ES-I3 (cell line): ENCODE measurements at regions not wholly inside any gene's neighbourhood (a gene's known extent, or its start where the extent isn't known, plus 50 kb on each side); places are given as distances from the start of the nearest gene placed in this dataset.
"Not testable (repeated sequence)": the region's sequence is repeated elsewhere in the genome, so short reads cannot be mapped to it uniquely, and the experiment has no call there.

Source experiments
- H3K36me3 ChIP-seq: 2 replicates; pipeline ENCODE4 v1.6.1; 2013; ENCODE audit warnings: mild to moderate bottlenecking, low read length, control low read depth, moderate library complexity; ENCODE audit not compliant: insufficient read depth
- H3K4me1 ChIP-seq: 2 replicates; pipeline ENCODE4 v1.6.1; 2013; ENCODE audit warnings: mild to moderate bottlenecking, control low read depth, low read length; ENCODE audit not compliant: insufficient read depth
- H3K9ac ChIP-seq: 2 replicates; pipeline ENCODE4 v1.6.1; 2013; ENCODE audit warnings: low read depth, mild to moderate bottlenecking, low read length, moderate library complexity
- H3K9me3 ChIP-seq: 2 replicates; pipeline ENCODE4 v1.6.1; 2013; ENCODE audit warnings: mild to moderate bottlenecking, low read length, moderate library complexity; ENCODE audit not compliant: control insufficient read depth, insufficient read depth

GRCh38 chr2:204380141-204380881 lies 165.0 kb upstream of the PARD3B start:
- Histone ChIP-seq H3K9me3 (no peaks in the 10 kb centered on the region), H3K9ac (no peak overlapping the region), H3K4me1 (no peaks in the 10 kb centered on the region), H3K36me3 (no peaks in the 10 kb centered on the region)

GRCh38 chr2:204386668-204387067 lies 158.6 kb upstream of the PARD3B start:
- no peaks in the 10 kb centered on the region for H3K9me3 ChIP-seq
- no peak overlapping the region for H3K9ac ChIP-seq
- H3K4me1 ChIP-seq: no peaks in the 10 kb centered on the region
- H3K36me3 ChIP-seq: no peaks in the 10 kb centered on the region

GRCh38 chr2:204389120-204389519 lies 156.2 kb upstream of the PARD3B start:
- Histone ChIP-seq H3K9me3 (no peaks in the 10 kb centered on the region), H3K9ac (no peak overlapping the region), H3K4me1 (no peaks in the 10 kb centered on the region), H3K36me3 (no peaks in the 10 kb centered on the region)

GRCh38 chr2:204389856-204390255 lies 155.4 kb upstream of the PARD3B start:
- Histone ChIP-seq H3K36me3 (no peaks in the 10 kb centered on the region), H3K9me3 (no peaks in the 10 kb centered on the region), H3K4me1 (no peaks in the 10 kb centered on the region), H3K9ac (no peak overlapping the region)

GRCh38 chr2:204395539-204395938 lies 149.7 kb upstream of the PARD3B start:
- no peaks in the 10 kb centered on the region for H3K4me1 ChIP-seq
- H3K9ac ChIP-seq: no peak overlapping the region
- H3K36me3 ChIP-seq: no peaks in the 10 kb centered on the region
- no peaks in the 10 kb centered on the region for H3K9me3 ChIP-seq

GRCh38 chr2:204401114-204401513 lies 144.2 kb upstream of the PARD3B start:
- no peaks in the 10 kb centered on the region; the same call in 1 of the 2 replicates for H3K9me3 ChIP-seq
- H3K9ac ChIP-seq: no peak overlapping the region
- H3K4me1 ChIP-seq: no peaks in the 10 kb centered on the region
- no peaks in the 10 kb centered on the region for H3K36me3 ChIP-seq

- Histone ChIP-seq H3K4me1 (no peaks in the 10 kb centered on the region), H3K9me3 (no peaks in the 10 kb centered on the region; the same call in 1 of the 2 replicates), H3K36me3 (no peaks in the 10 kb centered on the region), H3K9ac (no peak overlapping the region)
Measured at GRCh38 chr2:204407204-204408014, 137.9 kb upstream of the PARD3B start.

GRCh38 chr2:204412782-204413181 lies 132.5 kb upstream of the PARD3B start:
- not testable (repeated sequence) for H3K9ac ChIP-seq, H3K9me3 ChIP-seq, H3K36me3 ChIP-seq, H3K4me1 ChIP-seq

- Histone ChIP-seq H3K36me3 (no peaks in the 10 kb centered on the region), H3K9me3 (no peaks in the 10 kb centered on the region; the same call in 1 of the 2 replicates), H3K4me1 (no peaks in the 10 kb centered on the region), H3K9ac (no peak overlapping the region)
Measured at GRCh38 chr2:204415406-204416181, 129.7 kb upstream of the PARD3B start.

- Histone ChIP-seq H3K36me3 (no peaks in the 10 kb centered on the region), H3K4me1 (no peaks in the 10 kb centered on the region), H3K9ac (no peak overlapping the region), H3K9me3 (no peaks in the 10 kb centered on the region; the same call in 1 of the 2 replicates)
Measured at GRCh38 chr2:204416236-204416635, 129.0 kb upstream of the PARD3B start.

GRCh38 chr2:204425821-204426220 lies 119.5 kb upstream of the PARD3B start:
- H3K9ac ChIP-seq: no peak overlapping the region
- no peaks in the 10 kb centered on the region for H3K9me3 ChIP-seq
- H3K4me1 ChIP-seq: no peaks in the 10 kb centered on the region
- H3K36me3 ChIP-seq: no peaks in the 10 kb centered on the region

- no peaks in the 10 kb centered on the region for H3K36me3 ChIP-seq
- H3K9me3 ChIP-seq: no peaks in the 10 kb centered on the region
- no peak overlapping the region for H3K9ac ChIP-seq
- no peaks in the 10 kb centered on the region for H3K4me1 ChIP-seq
Measured at GRCh38 chr2:204428675-204429074, 116.6 kb upstream of the PARD3B start.

GRCh38 chr2:204431529-204431928 lies 113.7 kb upstream of the PARD3B start:
- no peaks in the 10 kb centered on the region for H3K4me1 ChIP-seq
- no peaks in the 10 kb centered on the region for H3K36me3 ChIP-seq
- no peak overlapping the region for H3K9ac ChIP-seq
- H3K9me3 ChIP-seq: no peaks in the 10 kb centered on the region

- Histone ChIP-seq H3K9me3 (no peaks in the 10 kb centered on the region), H3K36me3 (no peaks in the 10 kb centered on the region), H3K4me1 (no peaks in the 10 kb centered on the region), H3K9ac (no peak overlapping the region)
Measured at GRCh38 chr2:204432196-204432595, 113.1 kb upstream of the PARD3B start.
